ENCODE measurements at regions not wholly inside any gene's neighbourhood (a gene's known extent, or its start where the extent isn't known, plus 50 kb on each side); places are given as distances from the start of the nearest gene placed in this dataset.

- DNase-seq (ENCODE audit: low read depth in 2 of 2) = no peak
Observed at GRCh38 chr20:10724449-10725173, 50.8 kb upstream of the JAG1 start.

- DNase-seq (ENCODE audit: low read depth in 2 of 2) = no peak
Observed at GRCh38 chr20:10728873-10729670, 55.3 kb upstream of the JAG1 start.

GRCh38 chr20:10729785-10730184 is 56.0 kb upstream of the JAG1 start:
- DNase-seq (ENCODE audit: low read depth in 2 of 2) = no peak

DNA sequence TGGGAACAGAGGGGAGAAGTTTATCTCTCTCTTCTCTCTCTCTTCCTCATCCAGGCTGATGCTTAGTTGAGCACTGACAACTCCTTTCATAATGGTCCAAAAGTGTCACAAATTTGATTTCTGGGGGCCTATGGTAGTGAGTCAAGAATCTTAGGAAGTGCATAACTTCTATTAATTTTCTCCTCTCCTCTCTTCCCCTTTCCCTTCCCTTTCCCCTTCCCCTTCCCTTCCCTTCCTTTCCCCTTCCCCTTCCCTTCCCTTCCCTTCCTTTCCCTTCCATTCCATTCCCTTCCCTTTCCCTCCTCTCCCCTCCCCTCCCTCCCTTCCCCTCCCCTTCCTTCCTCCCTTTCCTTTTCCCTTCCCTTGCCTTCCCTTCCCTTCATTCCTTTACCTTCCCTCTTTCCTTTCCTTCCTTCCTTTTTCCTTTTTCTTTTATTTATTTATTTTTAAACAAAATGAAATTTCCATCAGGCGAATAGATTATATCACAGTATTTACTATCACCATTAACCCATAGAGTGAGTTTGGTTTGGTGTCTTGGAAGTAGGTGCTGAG is 56.9 kb upstream of the JAG1 start:
- DNase-seq (ENCODE audit: low read depth in 2 of 2) = no peak

- DNase-seq (ENCODE audit: low read depth in 2 of 2) = no peak
Observed at GRCh38 chr20:10731190-10731965, 57.6 kb upstream of the JAG1 start.

DNA sequence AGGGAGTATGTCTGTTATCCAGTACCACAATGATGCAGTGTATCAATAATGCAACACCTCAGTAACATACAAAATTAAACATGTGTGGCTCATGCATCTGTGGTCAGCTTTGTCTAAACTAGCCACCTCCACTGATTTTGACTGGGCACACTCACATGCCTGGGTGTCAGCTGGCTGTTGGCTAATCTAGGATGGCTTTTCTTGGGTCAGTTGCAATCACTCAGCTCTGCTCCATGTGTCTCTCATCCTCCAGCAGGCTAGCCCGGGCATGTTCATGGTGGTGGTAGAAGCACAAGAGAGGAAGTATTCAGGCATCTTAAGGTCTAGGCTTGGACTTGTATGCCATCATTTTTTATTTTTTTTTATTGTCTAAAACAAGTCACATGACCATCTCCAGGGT is 59.3 kb upstream of the JAG1 start:
- DNase-seq (ENCODE audit: low read depth in 2 of 2) = no peak

DNA sequence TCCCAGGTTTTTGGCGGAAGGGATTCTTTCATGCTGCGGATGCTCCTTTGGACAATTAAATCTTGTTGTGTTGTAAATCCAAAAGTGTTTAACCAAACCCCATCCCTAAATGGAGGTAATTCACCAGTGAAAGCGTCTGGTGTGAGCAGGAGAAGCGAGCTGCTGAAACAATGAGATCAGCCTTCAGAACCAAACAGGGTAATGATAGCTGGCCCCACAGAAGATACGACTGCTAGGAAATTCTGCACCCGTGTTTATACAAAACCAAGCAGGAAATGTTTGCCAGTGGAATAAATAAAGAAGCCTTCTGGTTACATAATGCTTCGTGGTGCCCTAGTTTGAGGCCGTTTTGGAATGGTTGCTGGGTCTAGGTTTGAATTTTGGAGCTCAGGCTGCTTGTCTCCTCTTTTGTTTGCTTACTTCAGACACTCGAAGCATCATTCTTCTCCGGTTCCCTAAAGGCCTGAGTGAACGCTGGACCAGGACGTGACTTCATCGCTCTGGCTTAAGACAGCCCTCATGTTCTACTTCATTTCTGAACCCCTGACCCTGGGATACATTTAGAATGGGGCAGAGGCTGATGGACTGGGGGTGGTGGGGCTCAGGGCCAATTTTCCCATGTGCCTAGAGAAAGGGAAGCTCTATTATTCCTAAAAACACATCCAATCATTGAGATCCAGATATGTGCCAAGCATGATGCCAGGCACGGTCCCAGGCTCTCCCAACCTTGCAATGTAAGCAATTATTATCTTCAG is 61.6 kb upstream of the JAG1 start:
- DNase-seq (ENCODE audit: low read depth in 2 of 2) = no peak

- DNase-seq (ENCODE audit: low read depth in 2 of 2) = no peak
Observed at GRCh38 chr20:10739134-10739533, 65.3 kb upstream of the JAG1 start.

GRCh38 chr20:10739566-10739965 is 65.8 kb upstream of the JAG1 start:
- no peak for DNase-seq (ENCODE audit: low read depth in 2 of 2)

DNA sequence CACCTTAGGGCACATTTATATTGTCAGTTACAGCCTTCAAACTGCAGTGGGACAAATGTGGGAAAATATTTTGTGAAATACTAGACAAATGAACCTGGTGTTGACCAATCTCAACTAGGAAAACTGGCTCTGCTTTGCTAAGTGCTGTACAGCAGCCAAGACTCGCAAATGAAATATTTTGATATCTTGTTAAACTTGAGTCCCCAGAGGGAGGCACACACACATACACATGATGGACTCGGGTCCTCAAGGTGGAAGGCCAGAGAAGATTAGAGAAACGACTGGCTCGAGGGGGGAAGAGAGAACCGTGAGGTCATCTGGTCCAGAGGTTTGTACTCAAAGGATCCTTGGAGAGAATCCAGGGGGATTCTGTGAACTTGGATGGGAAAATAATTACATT is 67.3 kb upstream of the JAG1 start:
- no peak for DNase-seq (ENCODE audit: low read depth in 2 of 2)

DNA sequence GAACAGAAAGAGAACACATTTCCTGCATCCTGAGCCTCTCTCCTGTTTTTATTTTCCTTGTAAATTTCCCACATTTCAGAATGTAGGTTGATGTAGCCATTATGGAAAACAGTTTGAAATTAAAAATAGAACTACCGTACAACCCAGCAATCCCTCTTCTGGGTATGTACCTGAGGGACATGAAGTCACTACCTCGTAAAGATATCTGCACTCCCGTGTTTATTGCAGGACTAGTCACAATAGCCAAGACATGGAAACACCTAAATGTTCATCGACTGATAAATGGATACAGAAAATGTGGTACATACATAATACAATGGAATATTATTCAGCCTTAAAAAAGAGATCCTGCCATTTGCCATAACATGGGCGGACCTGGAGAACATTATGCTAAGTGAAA is 72.0 kb upstream of the JAG1 start:
- no peak for DNase-seq (ENCODE audit: low read depth in 2 of 2)

- no peak for DNase-seq (ENCODE audit: low read depth in 2 of 2)
Observed at GRCh38 chr20:10747019-10747418, 73.2 kb upstream of the JAG1 start.

- no peak for DNase-seq (ENCODE audit: low read depth in 2 of 2)
Observed at GRCh38 chr20:10749084-10749483, 75.3 kb upstream of the JAG1 start.

DNA sequence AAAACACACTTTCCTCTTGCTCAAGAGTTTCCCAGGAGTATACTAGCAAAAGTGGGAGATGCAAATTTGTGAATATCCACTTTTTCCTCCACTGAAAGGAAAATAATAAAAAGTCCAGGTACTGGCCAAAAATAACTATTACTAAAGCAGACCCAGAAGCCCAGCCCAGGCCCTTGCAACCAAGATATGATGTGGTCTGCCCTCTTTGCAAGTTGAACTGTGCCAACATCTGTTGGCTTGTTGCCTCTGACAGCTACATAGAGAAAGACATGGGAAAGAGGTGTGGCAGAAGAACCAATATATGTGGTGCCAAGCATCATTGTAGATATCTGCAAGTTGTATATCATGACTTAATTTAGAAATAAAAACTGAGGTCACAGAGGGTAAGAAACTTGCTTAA is 78.4 kb upstream of the JAG1 start:
- DNase-seq (ENCODE audit: low read depth in 2 of 2) = no peak

GRCh38 chr20:10754824-10755223 is 81.0 kb upstream of the JAG1 start:
- DNase-seq (ENCODE audit: low read depth in 2 of 2) = no peak

- no peak for DNase-seq (ENCODE audit: low read depth in 2 of 2)
Observed at GRCh38 chr20:10758446-10758845, 84.6 kb upstream of the JAG1 start.

GRCh38 chr20:10761232-10761631 is 87.4 kb upstream of the JAG1 start:
- no peak for DNase-seq (ENCODE audit: low read depth in 2 of 2)

- no peak for DNase-seq (ENCODE audit: low read depth in 2 of 2)
Observed at GRCh38 chr20:10761786-10762185, 88.0 kb upstream of the JAG1 start.

DNA sequence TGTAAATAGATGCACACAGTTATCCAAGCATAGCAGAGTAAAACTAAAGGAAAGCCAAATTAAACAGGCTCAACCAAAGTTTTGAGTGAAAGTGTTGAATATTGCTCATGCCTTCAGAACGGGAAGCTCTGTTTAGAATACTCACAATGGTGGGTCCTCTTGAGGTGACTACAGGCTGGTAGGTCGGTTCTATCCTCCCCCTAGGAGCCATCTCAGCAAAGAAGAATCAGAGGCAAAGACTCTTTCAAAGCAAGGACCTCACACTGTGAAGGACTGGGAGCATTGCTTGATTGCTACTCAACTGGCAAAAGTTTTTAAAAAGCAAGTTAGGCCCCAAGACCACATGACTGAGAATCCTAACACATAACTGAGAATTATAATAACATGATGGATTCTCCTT is 88.4 kb upstream of the JAG1 start:
- no peak for DNase-seq (ENCODE audit: low read depth in 2 of 2)

DNA sequence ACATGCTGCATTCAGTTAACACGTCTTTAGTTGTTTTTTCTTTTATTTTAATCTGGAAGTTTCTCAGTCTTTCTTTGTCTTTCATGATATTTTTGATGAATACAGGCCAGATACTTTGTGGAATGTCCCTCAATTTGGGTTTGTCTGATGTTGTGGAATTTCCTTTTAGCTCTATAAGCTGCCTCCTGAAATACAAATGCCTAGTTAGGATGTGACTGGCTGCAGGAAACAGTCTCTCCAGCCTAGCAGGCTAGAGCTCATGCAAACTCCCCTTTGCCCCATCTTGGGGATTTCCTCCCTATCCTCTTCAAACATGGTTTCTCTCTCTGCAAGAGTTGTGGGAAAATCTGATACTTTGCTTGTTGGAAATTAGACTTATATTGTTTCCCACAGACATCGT is 89.3 kb upstream of the JAG1 start:
- DNase-seq (ENCODE audit: low read depth in 2 of 2) = no peak

DNA sequence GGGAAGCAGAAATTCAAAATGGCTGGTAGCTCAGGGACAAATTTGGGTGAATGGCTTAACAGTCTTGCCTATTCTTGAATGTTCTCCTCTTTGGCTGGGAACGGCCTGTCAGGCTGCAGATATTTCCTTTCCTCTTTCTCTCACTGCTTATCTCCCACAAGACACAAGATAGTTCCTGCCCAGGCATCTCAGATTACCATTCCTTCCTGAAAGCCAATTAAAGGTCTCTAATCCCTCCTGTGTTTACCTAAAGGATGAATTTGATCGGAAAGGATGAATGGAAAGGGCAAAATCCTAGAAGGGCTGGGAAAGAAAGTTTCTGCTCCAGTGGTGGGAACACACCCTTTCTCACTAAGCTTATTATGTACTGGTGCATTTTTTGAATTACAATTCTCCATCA is 95.9 kb upstream of the JAG1 start:
- DNase-seq (ENCODE audit: low read depth in 2 of 2) = no peak

DNA sequence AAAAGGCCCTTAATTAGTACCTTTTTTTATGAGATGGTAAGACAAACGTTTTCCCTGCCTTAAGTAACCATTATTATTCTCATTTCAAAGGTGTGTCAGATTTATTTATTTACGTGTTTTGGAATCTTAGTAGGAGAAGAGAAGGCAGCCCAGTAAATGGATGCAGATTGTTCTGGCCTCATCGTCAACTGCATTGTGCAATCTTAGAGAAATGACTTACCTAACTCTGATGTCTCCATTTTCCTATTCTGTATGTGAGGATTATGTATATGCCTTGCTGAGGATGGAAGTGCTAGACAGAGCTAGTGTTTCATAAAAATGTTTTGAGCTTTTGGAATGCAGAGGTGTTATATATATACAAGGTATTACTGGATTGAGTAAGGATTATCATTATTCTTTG is 97.0 kb upstream of the JAG1 start:
- DNase-seq (ENCODE audit: low read depth in 2 of 2) = no peak
